ENCODE measurements at regions not wholly inside any gene's neighbourhood (a gene's known extent, or its start where the extent isn't known, plus 50 kb on each side); places are given as distances from the start of the nearest gene placed in this dataset.

DNA sequence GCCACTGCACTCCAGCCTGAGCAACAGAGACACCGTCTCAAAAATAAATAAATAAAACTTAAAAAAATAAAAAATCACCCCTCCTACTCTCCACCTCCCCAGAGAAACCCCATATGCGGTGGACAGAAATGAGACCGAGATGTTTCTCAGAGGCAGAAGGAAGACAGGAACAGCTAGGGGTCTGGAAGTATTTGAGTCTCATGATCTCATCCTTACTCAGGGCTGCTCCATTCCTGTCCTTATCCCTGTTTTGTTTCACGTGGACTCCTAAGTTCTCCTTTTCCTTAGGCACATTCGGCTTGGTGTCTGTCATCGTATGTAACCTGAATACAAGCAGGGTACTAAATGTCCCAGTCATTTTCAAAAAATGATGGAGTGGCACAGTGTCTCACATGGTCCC lies 76.1 kb downstream of the C9orf50 start:
- peak; percentile 27; the same call in 1 of the 3 replicates for ATAC-seq
- TF ChIP-seq ZFP3 (CRISPR knock-in tag; IDR thresholded peaks at IDR 0.05) (no peak), ZFP30 (CRISPR knock-in tag; IDR thresholded peaks at IDR 0.05) (no peak), CSDC2 (CRISPR knock-in tag; IDR thresholded peaks at IDR 0.05) (no peak), SNAI2 (CRISPR knock-in tag; IDR thresholded peaks at IDR 0.05) (no peak), ESRRG (CRISPR knock-in tag; IDR thresholded peaks at IDR 0.05) (no peak), ZC3H10 (CRISPR knock-in tag; IDR thresholded peaks at IDR 0.05) (no peak), PPARA (CRISPR knock-in tag; IDR thresholded peaks at IDR 0.05; ENCODE audit: borderline replicate concordance) (no peak), TOX (CRISPR knock-in tag; IDR thresholded peaks at IDR 0.05; ENCODE audit: borderline replicate concordance) (no peak), ZNF565 (CRISPR knock-in tag; conservative IDR thresholded peaks at IDR 0.05; ENCODE audit: low read depth) (no peak), TCF4 (CRISPR knock-in tag; IDR thresholded peaks at IDR 0.05; ENCODE audit: borderline replicate concordance) (no peak), ISL1 (CRISPR knock-in tag; IDR thresholded peaks at IDR 0.05) (no peak), GLIS3 (CRISPR knock-in tag; IDR thresholded peaks at IDR 0.05) (no peak), ARNTL (CRISPR knock-in tag; IDR thresholded peaks at IDR 0.05; ENCODE audit: borderline replicate concordance, low read depth) (no peak), ZNF8 (CRISPR knock-in tag; IDR thresholded peaks at IDR 0.05) (no peak), RARB (CRISPR knock-in tag; IDR thresholded peaks at IDR 0.05) (no peak)
- TF ChIP-seq, protein P1, sequence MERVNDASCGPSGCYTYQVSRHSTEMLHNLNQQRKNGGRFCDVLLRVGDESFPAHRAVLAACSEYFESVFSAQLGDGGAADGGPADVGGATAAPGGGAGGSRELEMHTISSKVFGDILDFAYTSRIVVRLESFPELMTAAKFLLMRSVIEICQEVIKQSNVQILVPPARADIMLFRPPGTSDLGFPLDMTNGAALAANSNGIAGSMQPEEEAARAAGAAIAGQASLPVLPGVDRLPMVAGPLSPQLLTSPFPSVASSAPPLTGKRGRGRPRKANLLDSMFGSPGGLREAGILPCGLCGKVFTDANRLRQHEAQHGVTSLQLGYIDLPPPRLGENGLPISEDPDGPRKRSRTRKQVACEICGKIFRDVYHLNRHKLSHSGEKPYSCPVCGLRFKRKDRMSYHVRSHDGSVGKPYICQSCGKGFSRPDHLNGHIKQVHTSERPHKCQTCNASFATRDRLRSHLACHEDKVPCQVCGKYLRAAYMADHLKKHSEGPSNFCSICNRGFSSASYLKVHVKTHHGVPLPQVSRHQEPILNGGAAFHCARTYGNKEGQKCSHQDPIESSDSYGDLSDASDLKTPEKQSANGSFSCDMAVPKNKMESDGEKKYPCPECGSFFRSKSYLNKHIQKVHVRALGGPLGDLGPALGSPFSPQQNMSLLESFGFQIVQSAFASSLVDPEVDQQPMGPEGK (CRISPR knock-in tag; IDR thresholded peaks at IDR 0.05; ENCODE audit: borderline replicate concordance): no peak
- TF ChIP-seq, protein P2, sequence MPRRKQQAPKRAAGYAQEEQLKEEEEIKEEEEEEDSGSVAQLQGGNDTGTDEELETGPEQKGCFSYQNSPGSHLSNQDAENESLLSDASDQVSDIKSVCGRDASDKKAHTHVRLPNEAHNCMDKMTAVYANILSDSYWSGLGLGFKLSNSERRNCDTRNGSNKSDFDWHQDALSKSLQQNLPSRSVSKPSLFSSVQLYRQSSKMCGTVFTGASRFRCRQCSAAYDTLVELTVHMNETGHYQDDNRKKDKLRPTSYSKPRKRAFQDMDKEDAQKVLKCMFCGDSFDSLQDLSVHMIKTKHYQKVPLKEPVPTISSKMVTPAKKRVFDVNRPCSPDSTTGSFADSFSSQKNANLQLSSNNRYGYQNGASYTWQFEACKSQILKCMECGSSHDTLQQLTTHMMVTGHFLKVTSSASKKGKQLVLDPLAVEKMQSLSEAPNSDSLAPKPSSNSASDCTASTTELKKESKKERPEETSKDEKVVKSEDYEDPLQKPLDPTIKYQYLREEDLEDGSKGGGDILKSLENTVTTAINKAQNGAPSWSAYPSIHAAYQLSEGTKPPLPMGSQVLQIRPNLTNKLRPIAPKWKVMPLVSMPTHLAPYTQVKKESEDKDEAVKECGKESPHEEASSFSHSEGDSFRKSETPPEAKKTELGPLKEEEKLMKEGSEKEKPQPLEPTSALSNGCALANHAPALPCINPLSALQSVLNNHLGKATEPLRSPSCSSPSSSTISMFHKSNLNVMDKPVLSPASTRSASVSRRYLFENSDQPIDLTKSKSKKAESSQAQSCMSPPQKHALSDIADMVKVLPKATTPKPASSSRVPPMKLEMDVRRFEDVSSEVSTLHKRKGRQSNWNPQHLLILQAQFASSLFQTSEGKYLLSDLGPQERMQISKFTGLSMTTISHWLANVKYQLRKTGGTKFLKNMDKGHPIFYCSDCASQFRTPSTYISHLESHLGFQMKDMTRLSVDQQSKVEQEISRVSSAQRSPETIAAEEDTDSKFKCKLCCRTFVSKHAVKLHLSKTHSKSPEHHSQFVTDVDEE (CRISPR knock-in tag; IDR thresholded peaks at IDR 0.05): no peak
- TF ChIP-seq, protein P3, sequence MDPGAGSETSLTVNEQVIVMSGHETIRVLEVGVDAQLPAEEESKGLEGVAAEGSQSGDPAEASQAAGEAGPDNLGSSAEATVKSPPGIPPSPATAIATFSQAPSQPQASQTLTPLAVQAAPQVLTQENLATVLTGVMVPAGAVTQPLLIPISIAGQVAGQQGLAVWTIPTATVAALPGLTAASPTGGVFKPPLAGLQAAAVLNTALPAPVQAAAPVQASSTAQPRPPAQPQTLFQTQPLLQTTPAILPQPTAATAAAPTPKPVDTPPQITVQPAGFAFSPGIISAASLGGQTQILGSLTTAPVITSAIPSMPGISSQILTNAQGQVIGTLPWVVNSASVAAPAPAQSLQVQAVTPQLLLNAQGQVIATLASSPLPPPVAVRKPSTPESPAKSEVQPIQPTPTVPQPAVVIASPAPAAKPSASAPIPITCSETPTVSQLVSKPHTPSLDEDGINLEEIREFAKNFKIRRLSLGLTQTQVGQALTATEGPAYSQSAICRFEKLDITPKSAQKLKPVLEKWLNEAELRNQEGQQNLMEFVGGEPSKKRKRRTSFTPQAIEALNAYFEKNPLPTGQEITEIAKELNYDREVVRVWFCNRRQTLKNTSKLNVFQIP (CRISPR knock-in tag; IDR thresholded peaks at IDR 0.05; ENCODE audit: borderline replicate concordance, low read depth): no peak
- TF ChIP-seq, protein P4, sequence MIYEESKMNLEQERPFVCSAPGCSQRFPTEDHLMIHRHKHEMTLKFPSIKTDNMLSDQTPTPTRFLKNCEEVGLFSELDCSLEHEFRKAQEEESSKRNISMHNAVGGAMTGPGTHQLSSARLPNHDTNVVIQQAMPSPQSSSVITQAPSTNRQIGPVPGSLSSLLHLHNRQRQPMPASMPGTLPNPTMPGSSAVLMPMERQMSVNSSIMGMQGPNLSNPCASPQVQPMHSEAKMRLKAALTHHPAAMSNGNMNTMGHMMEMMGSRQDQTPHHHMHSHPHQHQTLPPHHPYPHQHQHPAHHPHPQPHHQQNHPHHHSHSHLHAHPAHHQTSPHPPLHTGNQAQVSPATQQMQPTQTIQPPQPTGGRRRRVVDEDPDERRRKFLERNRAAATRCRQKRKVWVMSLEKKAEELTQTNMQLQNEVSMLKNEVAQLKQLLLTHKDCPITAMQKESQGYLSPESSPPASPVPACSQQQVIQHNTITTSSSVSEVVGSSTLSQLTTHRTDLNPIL (CRISPR knock-in tag; IDR thresholded peaks at IDR 0.05; ENCODE audit: low read depth): no peak

DNA sequence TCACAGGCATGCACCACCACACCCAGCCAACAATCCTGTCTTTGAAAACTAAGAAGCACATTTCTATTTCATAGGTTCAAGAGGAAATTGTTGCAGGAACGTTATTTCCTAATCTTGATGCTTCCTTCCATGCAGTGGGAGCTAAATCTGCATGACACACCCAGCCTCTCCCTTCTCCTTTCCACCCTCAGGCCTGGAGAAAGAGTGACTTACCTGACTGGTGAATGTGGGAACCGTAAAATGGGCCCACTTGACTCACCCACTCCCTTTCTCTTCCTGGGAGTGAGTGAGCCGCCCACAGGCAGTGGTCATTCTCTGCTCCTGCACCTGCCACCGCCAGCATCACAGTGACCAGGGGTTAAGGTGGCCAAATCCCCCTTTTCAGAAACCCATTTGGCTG lies 78.2 kb downstream of the C9orf50 start:
- no peak for ATAC-seq
- no peak for TF ChIP-seq ZNF565 (CRISPR knock-in tag; conservative IDR thresholded peaks at IDR 0.05; ENCODE audit: low read depth)
- TF ChIP-seq, protein P3 (CRISPR knock-in tag; IDR thresholded peaks at IDR 0.05; ENCODE audit: borderline replicate concordance, low read depth): no peak
- TF ChIP-seq ISL1 (CRISPR knock-in tag; IDR thresholded peaks at IDR 0.05): no peak
- TF ChIP-seq RARB (CRISPR knock-in tag; IDR thresholded peaks at IDR 0.05): no peak
- TF ChIP-seq TCF4 (CRISPR knock-in tag; IDR thresholded peaks at IDR 0.05; ENCODE audit: borderline replicate concordance): no peak
- TF ChIP-seq, protein P5, sequence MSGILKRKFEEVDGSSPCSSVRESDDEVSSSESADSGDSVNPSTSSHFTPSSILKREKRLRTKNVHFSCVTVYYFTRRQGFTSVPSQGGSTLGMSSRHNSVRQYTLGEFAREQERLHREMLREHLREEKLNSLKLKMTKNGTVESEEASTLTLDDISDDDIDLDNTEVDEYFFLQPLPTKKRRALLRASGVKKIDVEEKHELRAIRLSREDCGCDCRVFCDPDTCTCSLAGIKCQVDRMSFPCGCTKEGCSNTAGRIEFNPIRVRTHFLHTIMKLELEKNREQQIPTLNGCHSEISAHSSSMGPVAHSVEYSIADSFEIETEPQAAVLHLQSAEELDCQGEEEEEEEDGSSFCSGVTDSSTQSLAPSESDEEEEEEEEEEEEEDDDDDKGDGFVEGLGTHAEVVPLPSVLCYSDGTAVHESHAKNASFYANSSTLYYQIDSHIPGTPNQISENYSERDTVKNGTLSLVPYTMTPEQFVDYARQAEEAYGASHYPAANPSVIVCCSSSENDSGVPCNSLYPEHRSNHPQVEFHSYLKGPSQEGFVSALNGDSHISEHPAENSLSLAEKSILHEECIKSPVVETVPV (CRISPR knock-in tag; IDR thresholded peaks at IDR 0.05): no peak
- no peak for TF ChIP-seq OSR1 (CRISPR knock-in tag; IDR thresholded peaks at IDR 0.05)
- no peak for TF ChIP-seq CSDC2 (CRISPR knock-in tag; IDR thresholded peaks at IDR 0.05)
- no peak for TF ChIP-seq ZNF70 (CRISPR knock-in tag; IDR thresholded peaks at IDR 0.05)
- TF ChIP-seq BACH2 (CRISPR knock-in tag; IDR thresholded peaks at IDR 0.05; ENCODE audit: borderline replicate concordance): no peak
- TF ChIP-seq ESRRG (CRISPR knock-in tag; IDR thresholded peaks at IDR 0.05): no peak
- TF ChIP-seq, protein P2 (CRISPR knock-in tag; IDR thresholded peaks at IDR 0.05): no peak
- TF ChIP-seq SNAI2 (CRISPR knock-in tag; IDR thresholded peaks at IDR 0.05): no peak

Measured in SK-N-SH treated with all-trans-retinoic acid at 6 μM for 48 hours (cell line).